ENCODE measurements at regions not wholly inside any gene's neighbourhood (a gene's known extent, or its start where the extent isn't known, plus 50 kb on each side); places are given as distances from the start of the nearest gene placed in this dataset.

DNA sequence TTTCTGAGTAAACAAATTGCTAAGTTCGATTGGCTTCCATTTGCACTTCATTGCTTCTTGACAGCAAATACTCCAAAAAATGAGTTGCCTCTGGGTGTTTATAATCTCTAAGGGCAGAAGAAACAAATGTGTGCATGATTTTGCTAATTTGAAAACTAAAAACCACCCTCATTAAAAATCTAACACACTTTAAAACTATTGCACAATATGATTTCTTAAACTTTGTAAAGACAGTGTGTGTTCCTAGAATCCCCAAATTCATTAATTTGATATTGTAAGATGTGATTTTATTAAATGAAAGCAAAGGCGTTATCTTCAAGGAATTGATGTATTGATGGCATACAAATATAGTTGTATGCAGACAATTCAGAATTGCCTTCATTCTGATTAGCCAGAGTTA, 350.9 kb downstream of the OLFM3 start:
- DNase-seq (ENCODE audit: low spot score in 2 of 2), result no peak
- FAIRE-seq, result no peak

DNA sequence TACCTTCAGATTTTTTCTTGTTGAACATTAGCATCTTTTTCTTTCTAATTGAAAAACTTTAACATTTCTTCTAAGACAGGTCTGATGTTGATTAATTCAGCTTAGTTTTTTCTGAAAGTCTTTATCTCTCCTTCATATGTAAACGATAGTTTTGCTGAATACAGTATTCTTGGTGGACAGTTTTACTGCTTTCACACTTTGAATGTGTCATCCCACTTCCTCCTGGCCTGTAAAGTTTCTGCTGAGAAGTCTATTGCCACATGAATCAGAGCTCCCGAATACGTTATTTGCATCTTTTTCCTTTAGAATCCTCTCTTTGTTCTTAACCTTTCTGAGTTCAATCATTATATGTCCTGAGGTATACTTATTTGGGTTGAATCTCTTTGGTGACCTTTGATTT, 344.2 kb downstream of the OLFM3 start:
- DNase-seq (ENCODE audit: low spot score in 2 of 2), result no peak

DNA sequence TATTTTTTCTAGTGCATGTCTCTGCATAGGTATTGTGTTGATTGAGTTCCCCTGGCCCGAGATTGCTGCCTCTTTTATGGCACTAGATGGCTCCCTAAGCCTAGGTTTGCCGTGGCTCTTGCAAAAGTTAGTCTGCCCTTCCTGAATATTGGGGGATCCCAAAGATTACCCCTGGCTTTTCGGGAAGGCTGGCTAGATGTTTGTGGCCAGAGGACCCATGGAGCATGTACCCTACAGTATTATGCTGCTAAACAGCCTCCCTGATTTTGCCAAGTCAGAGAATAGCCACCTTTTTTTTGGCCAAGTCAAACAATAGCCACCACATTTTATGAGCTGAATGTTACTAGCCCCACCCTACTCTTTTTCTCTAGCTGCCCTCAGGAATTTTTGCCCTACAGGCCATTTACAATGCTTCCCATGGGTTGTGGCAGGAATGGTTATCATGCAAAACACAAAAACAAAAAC, 343.2 kb downstream of the OLFM3 start:
- FAIRE-seq (no peak), DNase-seq (ENCODE audit: low spot score in 2 of 2) (no peak)

More for the DNA sequence above, 344.2 kb downstream of the OLFM3 start:
- FAIRE-seq, result no peak

DNA sequence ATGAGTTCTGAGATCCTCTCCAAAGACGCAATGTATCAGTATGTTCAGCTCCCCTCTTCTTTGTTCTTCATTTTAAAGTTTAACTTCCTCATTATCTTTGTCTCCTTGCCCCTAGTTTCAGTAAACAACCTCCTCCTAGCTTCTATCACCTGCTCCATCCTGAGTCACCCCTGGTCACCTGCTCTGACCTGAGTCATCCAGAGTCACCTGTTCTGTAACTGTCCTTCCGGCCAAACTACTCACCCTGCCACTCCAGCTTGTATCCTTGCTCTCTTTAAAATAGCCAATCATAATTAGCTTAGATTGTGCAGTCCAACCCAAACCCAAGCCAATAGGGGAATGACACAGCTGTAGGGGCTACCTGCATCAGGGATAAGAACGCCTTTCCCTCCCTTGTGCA, 332.0 kb downstream of the OLFM3 start:
- FAIRE-seq, result no peak
- no peak for DNase-seq (ENCODE audit: low spot score in 2 of 2)

DNA sequence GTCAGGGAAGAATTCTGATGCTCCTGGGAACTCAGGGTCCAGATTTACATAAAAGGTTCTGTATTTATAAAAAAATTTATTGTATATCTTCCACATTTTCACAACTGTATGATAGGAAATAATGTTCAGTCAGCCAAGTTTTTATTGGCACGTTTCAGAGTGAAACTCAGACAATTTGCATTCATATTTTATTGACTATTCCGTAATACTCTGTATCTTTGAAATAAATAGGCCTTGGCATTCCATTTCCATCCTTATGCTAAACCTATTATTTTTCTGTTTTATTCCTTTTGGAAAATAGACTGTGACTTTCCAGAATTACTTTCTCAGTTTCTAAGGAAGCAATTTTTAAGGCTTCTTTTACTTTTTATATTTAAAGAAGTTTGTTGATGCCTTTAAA, 329.0 kb downstream of the OLFM3 start:
- FAIRE-seq (no peak), DNase-seq (ENCODE audit: low spot score in 2 of 2) (no peak)

DNA sequence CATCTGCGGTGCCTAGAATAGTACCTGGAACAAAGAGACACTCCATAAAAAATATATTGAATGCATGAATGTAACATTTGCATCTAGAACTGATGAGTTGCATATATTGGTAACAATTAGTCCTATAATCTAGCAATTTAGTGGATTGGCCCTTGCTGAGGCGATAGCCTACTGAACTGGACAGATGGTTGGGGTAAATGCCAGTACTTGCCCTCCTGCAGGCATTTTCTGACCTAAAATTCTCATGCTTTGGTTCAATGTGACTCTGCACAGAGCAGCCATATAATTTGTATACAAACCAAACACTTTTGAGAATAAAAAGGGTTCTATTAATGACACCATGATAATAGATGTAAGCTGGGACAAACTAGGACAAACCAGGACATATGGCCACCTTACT, 313.6 kb downstream of the OLFM3 start:
- DNase-seq (ENCODE audit: low spot score in 2 of 2), result no peak
- no peak for FAIRE-seq

DNA sequence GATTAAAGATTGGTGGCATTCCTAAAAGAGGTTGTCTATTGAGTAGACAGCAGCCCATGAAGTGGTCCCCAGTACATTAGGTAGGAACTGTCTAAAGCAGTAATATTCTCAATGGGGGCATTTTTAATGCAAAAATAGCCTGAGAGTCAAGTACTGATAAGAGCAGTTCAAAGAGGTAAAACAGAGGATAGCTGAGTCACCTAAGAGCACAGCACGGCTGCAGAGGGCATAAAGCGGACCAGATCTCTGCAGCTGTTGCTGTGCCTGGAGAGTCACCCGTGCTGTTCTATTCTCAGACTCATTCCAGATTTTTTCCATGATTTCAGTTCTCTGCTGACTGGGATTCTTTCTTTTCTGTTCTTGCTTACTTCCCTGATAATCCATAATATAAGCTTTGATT, 313.2 kb downstream of the OLFM3 start:
- FAIRE-seq (no peak), DNase-seq (ENCODE audit: low spot score in 2 of 2) (no peak)

DNA sequence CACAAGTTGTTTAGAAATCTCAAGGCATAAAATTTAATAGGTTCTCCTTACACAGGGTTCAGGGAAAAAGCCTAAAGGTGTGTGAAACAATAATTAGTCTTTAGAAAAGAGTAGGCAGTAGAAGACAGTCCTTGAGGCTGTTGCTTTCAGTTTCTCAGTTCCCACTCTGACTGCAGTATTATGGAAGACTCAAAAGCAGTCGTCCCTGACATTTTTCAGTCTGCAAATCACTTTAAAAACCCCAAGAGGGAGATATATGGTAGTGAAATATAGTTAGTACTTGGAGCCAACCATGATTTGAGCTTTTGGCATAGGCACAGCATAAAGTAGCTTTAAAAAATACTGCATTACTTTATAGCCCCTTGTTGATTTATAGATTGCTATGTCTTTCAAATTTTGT, 299.7 kb downstream of the OLFM3 start:
- DNase-seq (ENCODE audit: low spot score in 2 of 2) (no peak), FAIRE-seq (no peak)

DNA sequence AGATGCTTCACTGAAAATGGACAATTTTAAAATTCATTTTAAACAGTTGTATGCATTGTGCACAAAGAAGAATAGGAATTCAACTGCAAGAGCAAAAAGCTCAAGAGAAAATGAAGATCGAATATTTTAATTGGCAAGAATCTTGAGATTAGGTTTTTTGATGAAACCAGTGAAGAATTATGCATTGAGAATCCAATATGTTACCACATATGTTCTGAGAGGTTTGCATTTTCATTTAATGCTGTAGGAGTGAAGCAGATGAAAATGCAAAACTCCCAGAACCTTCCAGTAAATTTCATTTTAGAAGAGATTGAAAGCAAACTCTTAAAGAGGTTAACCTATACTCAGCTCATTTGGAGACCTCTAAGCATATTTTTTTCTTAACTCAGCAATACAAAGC, 298.0 kb downstream of the OLFM3 start:
- FAIRE-seq (no peak), DNase-seq (ENCODE audit: low spot score in 2 of 2) (no peak)

DNA sequence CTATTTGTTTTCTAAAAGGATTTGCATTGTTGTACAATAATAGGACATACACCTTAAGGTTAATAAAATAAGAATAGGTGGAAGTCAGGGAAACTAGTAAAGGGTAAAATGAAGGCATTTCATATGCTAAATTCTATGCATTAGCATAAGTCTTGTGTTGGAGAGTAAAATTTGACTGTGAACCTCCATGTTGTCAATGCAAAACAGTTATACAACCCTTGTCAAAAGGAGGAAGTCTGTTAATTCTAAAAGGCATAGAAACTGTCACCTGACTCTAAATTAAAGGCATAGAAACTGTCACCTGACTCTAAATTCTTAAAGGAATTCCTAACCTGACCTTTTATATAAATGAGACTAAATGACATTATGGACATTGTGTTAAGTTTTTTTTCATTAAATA, 291.8 kb downstream of the OLFM3 start:
- FAIRE-seq, result no peak

DNA sequence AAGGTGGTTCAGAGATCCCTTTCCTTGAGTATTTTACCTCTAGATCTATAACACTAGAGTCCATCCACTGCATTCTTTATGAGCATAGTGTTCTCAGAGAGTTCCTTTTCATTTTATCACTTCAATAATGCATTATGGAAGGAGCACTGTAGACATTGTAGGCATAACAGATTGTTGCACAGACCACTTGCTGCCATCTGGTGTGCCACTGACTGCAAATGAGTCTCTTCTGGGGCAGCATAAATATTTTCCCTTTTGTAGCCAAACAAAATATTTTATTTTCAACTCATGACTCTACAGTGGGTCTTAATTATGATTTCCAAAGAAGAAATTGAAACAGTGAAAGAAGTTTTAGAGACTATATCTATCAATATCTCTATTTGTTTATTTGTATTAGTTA, 290.4 kb downstream of the OLFM3 start:
- no peak for DNase-seq (ENCODE audit: low spot score in 2 of 2)
- FAIRE-seq, result no peak

More for the DNA sequence above, 291.8 kb downstream of the OLFM3 start:
- DNase-seq (ENCODE audit: low spot score in 2 of 2), result no peak

DNA sequence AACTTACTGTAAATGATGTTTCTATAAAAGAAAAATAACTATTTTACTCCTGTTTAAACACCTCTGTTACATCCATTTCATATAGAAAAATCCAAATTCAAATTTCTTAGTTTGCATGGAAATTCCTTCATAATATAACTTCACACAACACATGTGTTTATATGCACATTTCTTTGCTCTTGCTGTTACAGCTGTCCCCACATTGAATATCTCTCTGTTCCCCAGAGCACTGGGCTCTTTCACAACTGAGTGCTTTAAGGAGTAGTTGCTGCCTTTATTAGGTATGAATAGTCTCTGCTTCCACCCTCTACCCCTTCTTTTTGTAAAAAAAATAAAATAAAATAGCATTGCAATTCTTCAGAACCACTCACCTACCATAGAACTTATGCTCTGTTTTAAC, 287.0 kb downstream of the OLFM3 start:
- DNase-seq (ENCODE audit: low spot score in 2 of 2), result no peak
- FAIRE-seq, result no peak

DNA sequence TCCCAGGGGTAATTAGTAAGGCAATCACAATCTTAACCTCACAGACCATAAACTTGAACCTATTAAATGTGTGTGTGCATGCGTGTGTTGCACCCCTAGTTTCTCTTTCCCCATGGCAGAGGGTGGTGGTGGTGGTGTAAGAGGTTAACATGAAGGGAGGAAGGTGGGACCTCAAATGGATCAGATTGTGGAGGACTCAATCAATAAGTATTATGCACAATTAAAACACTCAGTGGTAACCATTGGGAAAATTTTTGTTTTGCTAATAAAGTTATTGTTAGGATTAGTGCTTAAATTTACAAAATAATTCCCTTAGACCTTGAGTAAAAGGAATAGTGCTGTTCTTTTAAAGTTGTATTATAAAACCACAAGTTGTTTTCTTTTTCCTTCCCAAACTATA, 283.0 kb downstream of the OLFM3 start:
- FAIRE-seq, result no peak
- no peak for DNase-seq (ENCODE audit: low spot score in 2 of 2)

DNA sequence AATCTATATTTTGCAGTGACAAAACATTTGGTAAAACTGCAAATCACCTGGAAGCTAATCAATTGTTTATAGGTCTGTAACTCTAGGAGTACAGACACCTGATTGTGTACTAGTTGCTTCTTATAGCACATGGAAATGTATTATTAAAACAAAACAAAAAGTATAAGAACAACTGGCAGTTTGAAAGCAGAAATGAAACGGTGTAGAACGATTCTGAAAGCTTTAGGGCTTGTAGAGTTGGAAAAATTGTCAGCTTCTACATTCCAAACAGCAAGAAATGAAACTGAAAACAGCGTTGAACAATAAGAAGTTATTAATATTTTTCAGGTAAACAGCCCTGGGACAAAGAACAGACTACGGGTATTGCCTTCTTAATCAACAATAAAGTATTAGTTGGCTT, 273.3 kb downstream of the OLFM3 start:
- no peak for DNase-seq (ENCODE audit: low spot score in 2 of 2)
- no peak for FAIRE-seq

DNA sequence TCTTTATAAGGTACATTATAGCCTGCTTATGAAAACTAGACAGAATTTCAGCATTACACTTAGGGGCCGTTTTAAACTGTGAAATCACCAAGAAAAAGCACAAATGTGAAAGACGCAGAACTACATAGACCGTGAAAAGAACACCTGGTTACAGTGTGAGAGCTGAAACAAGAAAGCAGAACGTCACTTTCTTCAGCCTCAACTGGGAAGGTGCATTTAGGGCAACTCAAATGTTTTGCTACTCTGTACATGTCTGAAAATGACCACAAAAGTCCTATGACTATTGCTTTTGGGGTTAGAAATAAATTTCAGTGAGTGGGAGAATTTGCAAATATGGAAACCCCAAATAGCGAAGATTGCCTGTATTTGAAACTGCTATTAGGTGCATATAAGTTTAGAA, 268.7 kb downstream of the OLFM3 start:
- no peak for FAIRE-seq
- DNase-seq (ENCODE audit: low spot score in 2 of 2), result no peak

DNA sequence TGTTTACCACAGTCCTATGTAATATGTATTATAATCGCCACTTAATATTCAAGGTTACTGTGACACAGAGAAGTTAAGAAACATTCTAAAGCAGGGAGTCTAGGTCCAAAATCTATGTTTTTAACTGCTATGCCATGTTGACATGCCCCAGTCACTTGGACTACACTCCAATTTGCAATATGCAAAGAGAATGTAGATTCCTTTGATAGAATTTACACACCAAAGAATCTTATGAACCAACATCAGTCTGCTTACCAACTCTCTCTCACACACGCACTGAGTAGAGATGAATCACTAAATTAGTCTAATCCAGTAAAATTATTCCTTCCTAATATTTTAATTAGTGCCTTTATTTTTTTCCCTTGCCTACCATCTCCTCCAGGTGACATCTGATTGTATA, 266.2 kb downstream of the OLFM3 start:
- DNase-seq (ENCODE audit: low spot score in 2 of 2) (no peak), FAIRE-seq (no peak)

DNA sequence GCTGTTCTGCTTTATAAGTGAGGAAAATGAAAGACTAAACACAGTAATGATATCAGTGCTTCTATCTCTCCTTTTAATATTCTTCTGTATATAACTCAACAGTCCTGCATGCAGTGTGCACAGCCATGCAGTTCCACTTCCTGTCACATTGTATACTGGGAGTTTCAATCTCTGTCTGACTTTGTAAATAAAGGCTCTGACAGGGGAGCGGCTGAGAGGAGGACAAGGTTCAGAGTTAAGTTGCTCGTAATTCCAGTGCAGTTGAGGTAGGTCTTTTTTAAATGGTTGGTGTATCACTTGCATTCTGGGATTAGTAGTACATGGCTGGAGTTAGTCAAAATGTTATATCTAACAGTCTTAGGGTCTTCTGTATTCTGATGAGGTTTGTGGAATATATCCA, 264.5 kb downstream of the OLFM3 start:
- no peak for FAIRE-seq
- no peak for DNase-seq (ENCODE audit: low spot score in 2 of 2)

DNA sequence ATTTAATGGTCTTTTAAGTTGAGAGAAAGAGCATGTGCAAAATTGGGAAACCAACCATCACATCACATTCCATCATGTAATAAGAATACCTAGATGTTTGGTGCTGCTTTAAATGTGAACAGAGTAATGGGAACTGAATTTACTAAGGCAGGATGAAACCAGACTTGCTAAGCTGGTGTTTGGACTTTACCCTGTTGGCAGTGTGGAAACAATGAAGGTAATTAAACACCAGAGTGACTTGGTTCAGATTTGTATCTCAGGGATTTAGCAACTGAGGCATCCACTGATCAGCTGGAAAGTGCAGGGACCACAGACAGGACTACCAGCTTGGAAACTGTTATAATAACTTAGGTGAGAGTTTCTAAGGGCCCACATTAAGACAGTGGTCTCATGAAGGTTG, 263.4 kb downstream of the OLFM3 start:
- FAIRE-seq (no peak), DNase-seq (ENCODE audit: low spot score in 2 of 2) (no peak)

DNA sequence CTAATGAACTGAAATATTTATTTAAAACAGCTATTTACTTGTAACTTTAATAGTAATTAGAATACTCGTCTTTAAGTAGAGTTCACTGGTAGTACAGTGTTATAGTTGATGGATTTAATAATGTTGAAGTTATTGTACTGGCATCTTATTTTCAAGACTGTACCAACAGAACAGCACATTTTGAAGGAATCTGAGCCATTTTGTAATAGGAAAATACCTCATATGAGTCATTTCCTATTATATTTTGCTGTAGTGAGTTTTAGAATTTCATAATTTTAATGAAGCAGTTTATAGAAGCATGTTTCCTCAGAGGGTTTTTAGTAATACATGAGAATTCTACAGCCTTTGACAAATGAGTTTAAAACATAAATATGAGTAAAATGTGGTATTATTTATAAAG, 258.3 kb downstream of the OLFM3 start:
- DNase-seq (ENCODE audit: low spot score in 2 of 2) (no peak), FAIRE-seq (no peak)

DNA sequence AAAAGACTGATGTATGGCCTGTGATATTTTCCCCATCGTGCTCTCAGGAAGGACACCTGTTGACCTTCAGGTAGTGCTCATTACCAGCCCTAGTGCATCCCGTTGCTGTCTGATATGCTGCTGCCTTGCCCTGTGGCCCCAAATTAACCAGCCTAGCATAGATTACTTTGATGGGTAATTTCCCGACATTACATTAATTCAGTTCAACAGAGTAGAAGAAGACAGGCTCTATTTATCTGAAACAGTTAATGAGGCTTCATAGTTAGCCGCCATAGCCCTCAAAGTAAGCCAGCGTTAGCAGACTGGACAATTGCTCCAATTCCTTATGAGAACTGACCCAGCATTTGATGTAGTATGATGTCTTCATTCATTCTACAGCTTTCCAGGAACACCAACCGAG, 257.6 kb downstream of the OLFM3 start:
- DNase-seq (ENCODE audit: low spot score in 2 of 2), result no peak

DNA sequence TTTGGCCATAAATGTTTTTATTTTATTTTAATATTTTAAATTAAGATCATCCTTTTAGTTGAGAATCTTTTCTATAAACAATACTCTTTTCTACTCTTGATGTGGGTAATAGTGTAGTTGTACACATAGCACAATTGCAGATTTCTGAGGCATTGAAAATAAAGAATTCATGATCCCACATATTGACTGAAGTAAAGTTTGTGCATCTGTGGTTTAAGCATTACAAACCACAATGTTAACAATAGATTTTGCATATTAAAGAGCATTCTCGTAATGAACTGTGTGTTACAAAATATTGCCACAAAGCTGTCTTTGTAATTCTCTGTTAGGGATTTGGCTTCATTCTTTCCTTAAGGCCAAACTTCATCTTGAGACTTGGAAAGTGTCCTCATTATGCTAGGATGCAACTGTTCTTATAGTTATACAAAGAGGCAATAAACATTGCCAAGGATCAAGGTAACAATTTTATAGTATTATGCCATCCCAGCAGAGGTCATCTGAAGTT, 256.8 kb downstream of the OLFM3 start:
- DNase-seq (ENCODE audit: low spot score in 2 of 2) (no peak), FAIRE-seq (no peak)

More for the DNA sequence above, 257.6 kb downstream of the OLFM3 start:
- no peak for FAIRE-seq

DNA sequence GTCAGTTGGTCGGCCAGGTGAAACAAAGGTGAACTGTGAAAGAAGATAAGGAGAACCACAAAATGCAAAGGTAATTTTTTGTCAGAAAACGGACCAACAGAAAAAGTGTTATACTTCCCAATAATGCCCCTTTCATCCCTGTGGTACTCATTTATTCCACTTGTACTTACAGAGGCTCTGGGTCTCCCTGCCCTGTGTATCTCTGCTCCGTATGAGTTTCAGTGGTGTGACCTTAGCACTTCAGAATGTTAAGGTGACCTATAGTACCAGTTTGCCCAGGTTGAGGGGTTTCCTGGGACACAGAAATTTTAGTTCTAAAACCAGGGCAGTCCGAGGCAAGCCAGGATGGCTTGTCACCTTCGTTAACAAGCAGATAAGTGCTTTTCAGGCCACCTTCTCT, 254.8 kb downstream of the OLFM3 start:
- FAIRE-seq, result no peak

DNA sequence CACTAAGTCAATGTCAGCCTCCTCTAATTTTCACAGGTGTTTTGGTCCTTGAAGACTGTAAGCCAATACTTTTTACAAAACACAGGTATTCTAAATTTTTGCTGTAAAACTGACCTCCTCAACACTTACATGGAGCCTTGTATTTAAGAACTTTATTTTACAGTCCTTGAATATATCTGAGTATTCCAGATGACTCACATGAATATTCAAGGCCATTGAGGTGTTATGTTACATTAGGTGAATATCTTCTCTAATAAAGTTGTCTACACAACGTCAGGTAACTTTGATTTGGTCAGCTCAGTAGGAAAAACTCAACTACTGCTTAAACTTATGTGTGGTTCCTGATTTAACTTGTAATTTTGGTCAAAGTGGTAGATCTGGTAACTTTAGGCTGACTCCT, 254.2 kb downstream of the OLFM3 start:
- DNase-seq (ENCODE audit: low spot score in 2 of 2), result no peak
- FAIRE-seq, result no peak

More for the DNA sequence above, 254.8 kb downstream of the OLFM3 start:
- DNase-seq (ENCODE audit: low spot score in 2 of 2), result no peak

All from frontal cortex (tissue), 3 donors.